GM04504 (cell line): ENCODE measurements at regions not wholly inside any gene's neighbourhood (a gene's known extent, or its start where the extent isn't known, plus 50 kb on each side); places are given as distances from the start of the nearest gene placed in this dataset.
"Not testable (repeated sequence)": the region's sequence is repeated elsewhere in the genome, so short reads cannot be mapped to it uniquely, and the experiment has no call there.

Source experiments
- DNase-seq: peaks from one replicate; pipeline ENCODE4 v3.0.0-alpha.2; 2012; ENCODE audit warnings: low read depth

GRCh38 chr10:109729895-109730294, 193.4 kb downstream of the XPNPEP1 start:
- not testable (repeated sequence) for DNase-seq

DNA sequence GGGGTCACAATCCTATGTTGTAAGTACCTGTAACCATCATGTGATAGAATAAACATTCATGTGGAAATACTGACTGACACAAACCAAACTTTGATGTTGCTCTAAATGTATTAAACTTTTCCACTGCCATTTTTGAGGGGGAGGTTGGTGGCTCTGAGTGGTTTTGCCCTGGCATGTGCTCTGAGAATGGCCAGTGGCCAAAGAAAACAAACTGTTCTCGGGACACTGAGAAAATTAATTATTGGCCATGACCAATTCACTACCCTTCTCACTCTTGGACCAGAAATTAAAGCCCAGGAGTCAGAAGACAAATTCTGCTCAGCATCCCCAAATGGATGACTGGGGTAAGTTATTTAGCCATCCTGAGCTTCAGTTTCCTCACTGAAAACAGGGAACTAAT, 195.9 kb downstream of the XPNPEP1 start:
- DNase-seq = no peak

DNA sequence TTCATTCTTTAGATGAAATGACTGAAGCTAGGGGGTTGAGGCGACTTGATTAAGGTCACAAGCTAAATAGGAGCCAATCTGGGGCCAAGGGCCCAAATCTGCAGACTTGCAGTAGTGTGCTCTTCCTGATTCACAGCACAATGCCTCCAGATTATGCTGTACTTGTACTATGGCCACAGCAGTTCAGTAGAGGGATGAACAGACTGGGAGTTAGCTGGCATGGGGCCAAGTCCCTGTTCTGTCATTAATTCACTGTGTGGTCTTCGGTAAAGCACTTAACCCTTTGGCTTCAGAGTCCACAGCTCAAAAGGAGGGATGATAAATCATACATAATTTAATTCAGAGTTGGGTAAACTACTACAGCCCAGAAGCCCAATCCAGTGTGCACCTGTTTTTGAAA, 196.8 kb downstream of the XPNPEP1 start:
- no peak for DNase-seq

GRCh38 chr10:109723305-109723704, 200.0 kb downstream of the XPNPEP1 start:
- DNase-seq = no peak

DNA sequence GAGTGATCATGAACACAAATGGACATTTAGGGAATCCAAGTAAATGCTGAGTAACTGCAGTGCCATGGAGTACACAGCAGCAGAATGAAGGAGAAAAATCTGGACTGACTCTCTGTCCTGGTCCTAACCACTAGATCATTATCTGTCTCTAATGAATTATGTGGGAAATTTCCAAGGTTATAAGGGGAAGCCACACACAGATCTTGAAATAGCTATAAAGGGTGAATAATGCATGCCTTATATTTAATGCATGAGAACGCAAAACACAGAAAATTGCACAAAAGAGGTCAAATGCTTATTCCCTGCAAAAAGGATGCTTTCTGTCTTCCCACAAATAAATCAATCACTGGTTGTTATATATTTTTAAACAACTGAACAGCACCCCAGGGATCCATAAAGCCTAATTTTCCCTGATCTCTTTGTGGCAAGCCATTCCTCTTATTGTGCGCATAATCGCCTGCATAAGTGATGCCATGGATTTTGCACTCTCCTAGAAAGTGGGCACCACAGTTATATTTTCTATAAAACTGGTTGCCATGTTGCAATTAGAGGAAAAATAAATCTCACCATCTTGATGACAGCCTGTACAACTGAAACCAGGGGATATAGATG, 201.8 kb downstream of the XPNPEP1 start:
- no peak for DNase-seq

DNA sequence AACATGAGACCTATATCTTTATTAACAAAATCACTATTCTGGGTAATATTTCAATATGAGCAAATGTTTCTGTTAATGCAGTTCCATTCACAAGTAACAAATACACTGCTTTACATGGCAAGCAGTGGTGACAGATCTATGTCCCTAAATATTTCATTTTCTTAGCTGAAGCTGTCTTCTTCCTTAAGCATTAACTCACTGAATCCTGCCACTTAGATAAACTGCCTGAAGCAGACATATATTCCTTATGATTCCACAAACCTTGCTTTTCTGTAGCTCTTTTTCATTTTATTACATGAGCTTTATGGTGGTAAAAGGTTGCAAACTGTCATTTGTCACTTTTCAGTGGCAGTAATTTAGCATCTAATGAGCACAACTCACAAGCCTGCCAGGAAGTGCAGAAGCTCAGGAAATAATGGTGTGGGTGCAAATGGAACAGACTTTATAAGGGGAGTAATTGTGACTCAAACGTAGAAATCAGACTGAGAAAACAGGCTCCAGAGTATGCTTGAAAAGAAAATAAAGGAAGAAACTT, 217.2 kb downstream of the XPNPEP1 start:
- DNase-seq = no peak

GRCh38 chr10:109701633-109702215, 221.6 kb downstream of the XPNPEP1 start:
- DNase-seq = no peak

DNA sequence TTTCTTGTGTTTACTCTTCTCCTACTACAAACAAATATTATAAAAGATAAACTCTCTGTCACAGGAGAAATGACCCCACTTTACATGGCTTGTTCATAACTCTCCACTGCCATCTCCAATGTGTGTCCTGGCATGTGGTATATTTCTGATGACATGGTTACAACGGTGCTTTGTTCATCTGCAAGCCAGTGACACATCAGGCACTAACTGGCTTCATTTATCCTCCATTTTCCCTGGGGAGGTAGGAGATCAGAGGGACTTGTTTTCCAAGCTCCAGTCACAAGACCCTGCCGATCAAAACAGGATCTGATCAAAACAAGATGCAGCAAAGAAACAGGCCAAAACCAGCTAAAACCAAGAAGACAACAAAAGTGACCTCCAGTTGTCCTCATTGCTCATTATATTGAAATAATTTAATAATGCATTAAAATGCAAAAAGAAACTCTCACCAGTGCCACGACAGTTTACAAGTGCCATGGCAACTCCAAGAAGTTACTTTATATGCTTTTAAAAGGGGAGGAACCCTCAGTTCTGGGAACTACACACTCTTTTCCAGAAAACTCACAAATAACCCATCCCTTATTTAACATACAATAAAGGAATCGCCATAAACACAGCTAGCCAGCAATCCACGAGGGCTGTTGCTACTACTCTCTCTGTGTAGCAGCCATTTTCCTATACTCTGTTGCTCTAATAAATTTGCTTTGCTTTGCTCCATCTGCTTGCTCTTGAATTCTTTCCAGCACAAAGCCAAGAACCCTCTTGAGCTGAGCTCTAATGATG, 224.2 kb downstream of the XPNPEP1 start:
- DNase-seq = no peak

- DNase-seq = no peak
Observed at GRCh38 chr10:109698086-109698485, 225.2 kb downstream of the XPNPEP1 start.

- no peak for DNase-seq
Observed at GRCh38 chr10:109696981-109697775, 226.1 kb downstream of the XPNPEP1 start.

DNA sequence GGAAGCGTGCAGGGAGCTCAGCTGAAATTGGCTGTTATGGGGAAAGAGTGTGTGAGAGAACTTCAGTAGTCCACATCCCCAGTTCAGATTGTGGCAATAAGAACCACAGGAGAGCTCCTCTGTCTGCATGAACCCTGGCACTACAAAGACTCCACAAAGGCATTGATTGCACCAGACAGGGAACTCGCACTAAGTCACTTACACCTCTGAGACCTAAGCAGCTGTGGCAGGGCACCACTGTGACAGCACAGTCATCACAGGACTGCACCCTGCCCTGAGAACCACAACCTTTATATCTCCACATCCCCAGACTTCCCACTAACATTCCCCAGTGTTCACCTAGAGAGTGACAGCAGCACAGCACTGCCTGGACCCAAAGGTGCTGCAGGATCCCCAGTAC, 226.8 kb downstream of the XPNPEP1 start:
- no peak for DNase-seq

DNA sequence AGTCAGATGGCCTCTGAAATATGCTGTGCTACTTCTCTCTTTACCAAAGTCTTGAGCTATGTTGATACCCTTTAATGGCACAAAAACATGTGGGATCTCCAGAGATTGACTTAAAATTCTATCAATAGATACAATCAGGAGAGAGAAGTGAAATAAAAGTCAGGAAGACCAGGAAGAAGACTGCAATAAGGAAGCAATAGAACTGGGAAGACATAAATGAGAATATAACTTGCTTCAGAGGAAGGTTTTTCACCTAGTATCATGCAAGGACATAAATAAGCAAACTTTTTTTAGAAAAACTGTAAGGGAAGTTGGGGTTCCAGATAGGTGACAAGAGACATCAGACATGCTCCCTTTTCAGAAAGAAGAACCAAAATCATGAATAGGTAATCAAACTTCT, 227.3 kb downstream of the XPNPEP1 start:
- no peak for DNase-seq

- no peak for DNase-seq
Observed at GRCh38 chr10:109689785-109690184, 233.5 kb downstream of the XPNPEP1 start.

DNA sequence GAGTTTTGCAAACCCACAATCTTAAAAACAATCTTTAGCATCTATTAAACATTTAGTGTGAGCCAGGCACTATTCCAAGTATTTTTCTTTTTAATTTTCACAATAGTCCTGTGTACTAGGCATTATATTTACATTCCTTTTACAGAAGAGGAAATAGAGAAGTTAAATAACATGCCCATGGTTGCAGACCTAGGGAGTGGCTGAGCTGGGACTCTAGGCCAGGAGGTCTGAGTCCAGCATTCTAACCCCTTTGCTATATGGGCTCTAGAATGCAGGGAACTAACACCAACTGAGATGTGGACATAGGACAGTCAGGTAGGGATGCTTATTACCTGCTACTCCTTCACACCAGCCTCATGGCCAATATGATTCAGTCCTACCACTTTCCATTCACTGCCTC, 243.8 kb downstream of the XPNPEP1 start:
- DNase-seq = no peak

DNA sequence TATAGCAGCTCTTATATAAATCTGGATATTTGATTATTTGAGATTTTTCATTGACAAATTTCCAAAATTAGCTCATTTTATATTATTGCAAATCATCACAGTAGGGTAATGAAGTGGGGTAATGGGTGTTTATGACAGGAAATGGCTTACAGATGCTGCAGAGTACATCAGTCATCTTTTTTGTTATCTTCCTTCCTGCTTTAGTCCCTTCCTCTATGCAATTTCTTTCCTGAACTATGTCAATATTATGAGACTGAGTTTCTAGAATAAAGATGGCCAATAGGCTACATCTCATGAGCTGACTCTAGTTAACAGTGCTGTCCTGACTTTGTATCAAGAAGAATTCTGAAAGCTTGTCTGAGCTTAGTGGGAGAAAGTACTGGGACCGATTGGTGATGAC, 244.5 kb downstream of the XPNPEP1 start:
- DNase-seq = no peak

GRCh38 chr10:109676703-109677102, 246.6 kb downstream of the XPNPEP1 start:
- DNase-seq = no peak

DNA sequence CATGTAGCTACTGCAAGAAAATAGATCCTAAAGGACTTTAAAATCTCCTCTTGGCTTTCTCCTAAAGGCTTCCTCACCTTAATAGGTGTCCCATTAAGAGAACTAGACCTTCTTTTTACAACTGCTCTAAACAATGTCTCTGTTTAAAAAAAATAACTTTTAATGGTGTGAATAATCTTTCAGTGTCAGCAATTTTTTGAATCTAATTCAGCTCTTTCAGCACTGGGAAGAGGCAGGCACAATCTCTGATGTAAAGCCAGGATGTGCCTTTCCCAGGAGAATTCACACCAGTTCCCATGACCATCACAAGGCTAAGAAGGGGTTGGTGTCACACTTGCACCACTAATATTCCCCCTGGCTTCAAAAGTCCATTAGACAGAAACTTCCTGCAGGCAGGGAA, 254.6 kb downstream of the XPNPEP1 start:
- DNase-seq = no peak

DNA sequence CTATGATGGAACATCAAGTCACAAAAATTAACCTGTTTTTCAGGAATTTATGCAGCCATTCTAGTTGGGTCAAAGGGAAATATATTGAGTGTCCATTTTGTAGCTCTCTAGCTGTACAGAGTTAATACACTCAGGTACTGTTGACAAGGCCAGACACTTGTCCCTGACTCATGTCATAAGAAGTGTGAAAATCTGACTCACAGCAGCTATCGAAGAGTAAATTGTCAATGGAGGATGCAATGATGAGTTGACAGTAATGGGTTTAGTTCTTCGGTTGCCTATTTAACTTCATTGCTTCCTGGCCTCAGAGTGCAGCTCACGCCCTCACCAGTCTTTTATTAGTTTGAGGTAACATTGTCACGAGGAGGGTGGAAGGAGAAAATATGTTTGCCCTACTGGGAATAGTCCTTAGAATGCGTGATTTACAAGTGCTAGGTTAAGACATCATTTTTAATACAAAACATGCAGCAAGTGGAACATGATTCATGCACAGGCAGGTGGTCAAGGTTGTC, 255.1 kb downstream of the XPNPEP1 start:
- no peak for DNase-seq

DNA sequence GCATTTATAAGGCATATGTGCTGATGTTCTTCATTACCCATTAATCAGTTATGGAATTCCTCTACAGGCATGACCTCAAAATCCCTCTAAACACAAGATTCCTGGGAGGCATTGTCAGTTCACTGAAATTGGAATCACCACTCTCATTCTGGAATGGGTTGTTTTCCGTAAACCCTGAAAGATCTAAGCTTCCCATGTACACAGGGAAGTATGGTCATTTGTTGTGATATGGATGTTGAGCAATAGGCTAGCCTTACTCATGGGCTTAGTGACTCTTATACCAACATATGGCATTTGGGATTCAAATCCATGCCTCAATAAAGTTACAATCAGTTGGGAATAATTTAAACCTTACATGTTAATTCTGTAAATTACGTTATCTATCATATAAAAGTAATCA, 258.0 kb downstream of the XPNPEP1 start:
- no peak for DNase-seq

DNA sequence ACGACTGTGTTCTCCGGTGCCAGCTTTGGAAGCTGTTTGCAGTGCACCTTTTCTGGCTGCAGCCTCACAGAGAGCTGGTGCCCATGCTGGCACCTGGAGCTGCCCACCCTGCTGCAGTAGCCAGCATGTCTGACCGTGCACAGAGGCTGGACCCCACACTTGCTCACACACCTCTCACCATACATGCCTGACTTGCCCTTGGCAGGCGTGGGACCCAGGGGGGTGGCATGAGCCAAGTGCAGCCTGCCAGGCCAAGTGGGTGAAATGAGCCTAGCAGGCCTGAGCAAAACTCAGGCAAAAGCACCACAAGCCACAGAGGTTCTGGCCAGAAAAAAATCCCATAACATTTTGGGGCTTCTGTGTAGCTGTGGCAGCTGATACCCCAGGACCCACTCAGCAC, 258.8 kb downstream of the XPNPEP1 start:
- no peak for DNase-seq

GRCh38 chr10:109663122-109663521, 260.2 kb downstream of the XPNPEP1 start:
- no peak for DNase-seq

DNA sequence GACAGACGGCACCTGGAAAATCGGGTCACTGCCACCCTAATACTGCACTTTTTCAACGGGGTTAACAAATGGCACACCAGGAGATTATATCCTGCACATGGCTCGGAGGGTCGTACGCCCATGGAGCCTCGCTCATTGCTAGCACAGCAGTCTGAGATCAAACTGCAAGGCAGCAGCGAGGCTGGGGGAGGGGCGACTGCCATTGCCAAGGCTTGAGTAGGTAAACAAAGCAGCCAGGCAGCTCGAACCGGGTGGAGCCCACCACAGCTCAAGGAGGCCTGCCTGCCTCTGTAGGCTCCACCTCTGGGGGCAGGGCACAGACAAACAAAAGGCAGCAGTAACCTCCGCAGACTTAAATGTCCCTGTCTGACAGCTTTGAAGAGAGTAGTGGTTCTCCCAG, 270.7 kb downstream of the XPNPEP1 start:
- DNase-seq = not testable (repeated sequence)
